ENCODE measurements at regions not wholly inside any gene's neighbourhood (a gene's known extent, or its start where the extent isn't known, plus 50 kb on each side); places are given as distances from the start of the nearest gene placed in this dataset.

DNA sequence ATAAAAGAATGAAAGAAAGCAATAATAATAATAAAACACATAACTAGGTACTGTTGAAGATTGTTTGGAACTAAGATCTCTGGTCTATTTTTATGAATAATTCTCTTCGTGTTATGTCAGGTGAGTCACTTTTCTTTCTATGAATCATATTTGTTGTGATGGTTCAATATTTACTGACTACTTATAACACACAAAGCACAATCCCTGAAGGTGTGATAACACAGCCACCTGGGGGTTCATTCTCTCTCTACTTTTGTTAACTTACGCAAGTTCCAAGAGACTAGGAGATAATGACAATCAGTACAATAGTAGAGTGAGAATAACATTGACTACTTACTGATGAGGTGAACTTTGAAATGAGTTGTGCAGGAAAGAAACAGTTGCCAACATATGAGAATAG lies 149.9 kb downstream of the IBTK start:
- CTCF ChIA-PET = no interaction called here
- DNase-seq (ENCODE audit: extremely low spot score) = no peak
- POLR2A ChIA-PET = no interaction called here
- TF ChIP-seq LEF1 (IDR thresholded peaks at IDR 0.05; ENCODE audit: borderline replicate concordance) = no peak
- no peak for TF ChIP-seq CTBP1 (IDR thresholded peaks at IDR 0.05; ENCODE audit: borderline replicate concordance)
- TF ChIP-seq BHLHE40 (IDR thresholded peaks at IDR 0.05; ENCODE audit: borderline replicate concordance) = no peak
- TF ChIP-seq ELF4 (IDR thresholded peaks at IDR 0.05) = no peak
- TF ChIP-seq SP1 (IDR thresholded peaks at IDR 0.05) = no peak
- TF ChIP-seq FOXA1 (IDR thresholded peaks at IDR 0.05) = no peak
- TF ChIP-seq NFRKB (IDR thresholded peaks at IDR 0.05) = no peak
- TF ChIP-seq ARNT (IDR thresholded peaks at IDR 0.05) = no peak
- no peak for TF ChIP-seq HDGF (IDR thresholded peaks at IDR 0.05; ENCODE audit: borderline replicate concordance)
- TF ChIP-seq FOXK2 (IDR thresholded peaks at IDR 0.05) = no peak
- TF ChIP-seq ZNF384 (IDR thresholded peaks at IDR 0.05) = no peak
- TF ChIP-seq TARDBP (IDR thresholded peaks at IDR 0.05) = no peak
- TF ChIP-seq L3MBTL2 (conservative IDR thresholded peaks at IDR 0.05) = no peak
- no peak for TF ChIP-seq FOXM1 (IDR thresholded peaks at IDR 0.05; ENCODE audit: borderline replicate concordance)
- TF ChIP-seq, protein P1, sequence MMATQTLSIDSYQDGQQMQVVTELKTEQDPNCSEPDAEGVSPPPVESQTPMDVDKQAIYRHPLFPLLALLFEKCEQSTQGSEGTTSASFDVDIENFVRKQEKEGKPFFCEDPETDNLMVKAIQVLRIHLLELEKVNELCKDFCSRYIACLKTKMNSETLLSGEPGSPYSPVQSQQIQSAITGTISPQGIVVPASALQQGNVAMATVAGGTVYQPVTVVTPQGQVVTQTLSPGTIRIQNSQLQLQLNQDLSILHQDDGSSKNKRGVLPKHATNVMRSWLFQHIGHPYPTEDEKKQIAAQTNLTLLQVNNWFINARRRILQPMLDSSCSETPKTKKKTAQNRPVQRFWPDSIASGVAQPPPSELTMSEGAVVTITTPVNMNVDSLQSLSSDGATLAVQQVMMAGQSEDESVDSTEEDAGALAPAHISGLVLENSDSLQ (IDR thresholded peaks at IDR 0.05) = no peak
- TF ChIP-seq SUZ12 (IDR thresholded peaks at IDR 0.05) = no peak

- DNase-seq (ENCODE audit: extremely low spot score) = no peak
- TF ChIP-seq LEF1 (IDR thresholded peaks at IDR 0.05; ENCODE audit: borderline replicate concordance) = no peak
- no peak for TF ChIP-seq L3MBTL2 (conservative IDR thresholded peaks at IDR 0.05)
- TF ChIP-seq ZNF384 (IDR thresholded peaks at IDR 0.05) = no peak
- TF ChIP-seq BHLHE40 (IDR thresholded peaks at IDR 0.05; ENCODE audit: borderline replicate concordance) = no peak
- no peak for TF ChIP-seq ELF4 (IDR thresholded peaks at IDR 0.05)
- no peak for TF ChIP-seq TARDBP (IDR thresholded peaks at IDR 0.05)
- no peak for TF ChIP-seq NFRKB (IDR thresholded peaks at IDR 0.05)
- no peak for TF ChIP-seq FOXK2 (IDR thresholded peaks at IDR 0.05)
- no peak for TF ChIP-seq ARNT (IDR thresholded peaks at IDR 0.05)
- TF ChIP-seq SUZ12 (IDR thresholded peaks at IDR 0.05) = no peak
- no peak for TF ChIP-seq HDGF (IDR thresholded peaks at IDR 0.05; ENCODE audit: borderline replicate concordance)
- no peak for TF ChIP-seq FOXA1 (IDR thresholded peaks at IDR 0.05)
- no peak for TF ChIP-seq CTBP1 (IDR thresholded peaks at IDR 0.05; ENCODE audit: borderline replicate concordance)
- no peak for TF ChIP-seq SP1 (IDR thresholded peaks at IDR 0.05)
- TF ChIP-seq, protein P1 (IDR thresholded peaks at IDR 0.05) = no peak
- CTCF ChIA-PET = interaction anchor here (0.5 kb wide), 1 partner anchor 89 kb away, joined by 4 read pairs; no protein-coding TSS in a partner anchor
- POLR2A ChIA-PET = no interaction called here
These were observed 152.5 kb downstream of the IBTK start for GRCh38 chr6:82095091-82095490.

DNA sequence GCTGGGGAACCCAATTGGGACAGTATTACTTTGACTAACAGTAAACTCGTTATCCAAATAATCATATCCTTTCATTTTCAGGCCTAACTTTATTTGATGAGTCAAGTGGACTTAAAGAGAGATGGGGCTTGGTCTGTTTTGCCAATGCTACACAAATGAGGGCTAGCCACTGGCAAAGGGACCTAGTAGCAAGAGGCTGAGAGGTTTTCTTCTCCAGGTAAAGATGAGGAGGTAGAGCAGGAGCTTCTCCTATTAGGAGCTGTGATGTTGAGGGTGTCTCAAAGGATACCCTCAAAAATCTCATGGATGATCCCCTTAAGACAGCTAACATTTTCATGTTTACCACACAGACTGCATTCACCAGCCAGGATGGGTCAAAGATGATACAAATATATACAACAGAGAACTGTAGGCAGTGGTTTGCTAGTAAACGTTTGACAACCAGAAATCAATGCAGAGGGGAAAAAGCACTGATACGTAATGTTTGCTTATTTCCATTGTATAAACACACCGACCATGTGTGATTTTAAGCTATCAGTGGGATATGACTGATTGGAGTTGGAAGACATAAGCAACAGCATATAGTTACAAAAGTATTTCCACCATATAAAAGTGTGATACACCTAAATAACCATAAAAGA lies 153.3 kb downstream of the IBTK start:
- TF ChIP-seq NFRKB (IDR thresholded peaks at IDR 0.05) (no peak), FOXM1 (IDR thresholded peaks at IDR 0.05; ENCODE audit: borderline replicate concordance) (no peak), SP1 (IDR thresholded peaks at IDR 0.05) (no peak)
- DNase-seq (ENCODE audit: extremely low spot score) = no peak
- ChIA-PET POLR2A (no interaction called here), CTCF (no interaction called here)

GRCh38 chr6:82088978-82089771 lies 158.4 kb downstream of the IBTK start:
- TF ChIP-seq ZNF384 (IDR thresholded peaks at IDR 0.05) = no peak
- no peak for TF ChIP-seq FOXK2 (IDR thresholded peaks at IDR 0.05)
- TF ChIP-seq SP1 (IDR thresholded peaks at IDR 0.05) = no peak
- no peak for TF ChIP-seq FOXM1 (IDR thresholded peaks at IDR 0.05; ENCODE audit: borderline replicate concordance)
- no peak for TF ChIP-seq ARNT (IDR thresholded peaks at IDR 0.05)
- no peak for TF ChIP-seq FOXA1 (IDR thresholded peaks at IDR 0.05)
- no peak for TF ChIP-seq SUZ12 (IDR thresholded peaks at IDR 0.05)
- no peak for TF ChIP-seq LEF1 (IDR thresholded peaks at IDR 0.05; ENCODE audit: borderline replicate concordance)
- TF ChIP-seq NFRKB (IDR thresholded peaks at IDR 0.05) = no peak
- TF ChIP-seq TARDBP (IDR thresholded peaks at IDR 0.05) = no peak
- CTCF ChIA-PET = interaction anchor here (1.3 kb wide), 1 partner anchor 49 kb away, joined by 3 read pairs; no protein-coding TSS in a partner anchor
- DNase-seq (ENCODE audit: extremely low spot score) = no peak
- POLR2A ChIA-PET = no interaction called here

- ChIA-PET CTCF (no interaction called here), POLR2A (interaction anchor here (0.7 kb wide), 1 partner anchor 9 kb away, joined by 3 read pairs; no protein-coding TSS in a partner anchor)
- DNase-seq (ENCODE audit: extremely low spot score) = no peak
- TF ChIP-seq BHLHE40 (IDR thresholded peaks at IDR 0.05; ENCODE audit: borderline replicate concordance) = no peak
- TF ChIP-seq, protein P1 (IDR thresholded peaks at IDR 0.05) = no peak
- no peak for TF ChIP-seq FOXA1 (IDR thresholded peaks at IDR 0.05)
- TF ChIP-seq HDGF (IDR thresholded peaks at IDR 0.05; ENCODE audit: borderline replicate concordance) = no peak
- TF ChIP-seq ELF4 (IDR thresholded peaks at IDR 0.05) = no peak
- no peak for TF ChIP-seq LEF1 (IDR thresholded peaks at IDR 0.05; ENCODE audit: borderline replicate concordance)
- no peak for TF ChIP-seq FOXM1 (IDR thresholded peaks at IDR 0.05; ENCODE audit: borderline replicate concordance)
- no peak for TF ChIP-seq ZNF384 (IDR thresholded peaks at IDR 0.05)
- TF ChIP-seq ARNT (IDR thresholded peaks at IDR 0.05) = no peak
- TF ChIP-seq TARDBP (IDR thresholded peaks at IDR 0.05) = no peak
These were observed 160.6 kb downstream of the IBTK start for GRCh38 chr6:82086944-82087343.

GRCh38 chr6:82085701-82086100 lies 161.8 kb downstream of the IBTK start:
- POLR2A ChIA-PET = no interaction called here
- CTCF ChIA-PET = no interaction called here

More at GRCh38 chr6:82085701-82086100, 161.8 kb downstream of the IBTK start:
- TF ChIP-seq SP1 (IDR thresholded peaks at IDR 0.05) (no peak), FOXA1 (IDR thresholded peaks at IDR 0.05) (no peak), TARDBP (IDR thresholded peaks at IDR 0.05) (no peak), ARNT (IDR thresholded peaks at IDR 0.05) (no peak), HDGF (IDR thresholded peaks at IDR 0.05; ENCODE audit: borderline replicate concordance) (no peak), NFRKB (IDR thresholded peaks at IDR 0.05) (no peak), ELF4 (IDR thresholded peaks at IDR 0.05) (no peak), ZNF384 (IDR thresholded peaks at IDR 0.05) (no peak), FOXK2 (IDR thresholded peaks at IDR 0.05) (no peak), SUZ12 (IDR thresholded peaks at IDR 0.05) (no peak), FOXM1 (IDR thresholded peaks at IDR 0.05; ENCODE audit: borderline replicate concordance) (no peak), CTBP1 (IDR thresholded peaks at IDR 0.05; ENCODE audit: borderline replicate concordance) (no peak), L3MBTL2 (conservative IDR thresholded peaks at IDR 0.05) (no peak), BHLHE40 (IDR thresholded peaks at IDR 0.05; ENCODE audit: borderline replicate concordance) (no peak), LEF1 (IDR thresholded peaks at IDR 0.05; ENCODE audit: borderline replicate concordance) (no peak)
- TF ChIP-seq, protein P1 (IDR thresholded peaks at IDR 0.05) = no peak
- DNase-seq (ENCODE audit: extremely low spot score) = no peak
